GM19452 (cell line): ENCODE measurements at regions not wholly inside any gene's neighbourhood (a gene's known extent, or its start where the extent isn't known, plus 50 kb on each side); places are given as distances from the start of the nearest gene placed in this dataset.

Experiments
- ATAC-seq: cut with Tn5 transposase; IDR thresholded peaks from one replicate; pipeline ENCODE4 v1.9.1; 2021; ENCODE audit not compliant: unreplicated experiment

GRCh38 chr18:56383349-56383748 lies 255.0 kb downstream of the TXNL1 start:
- no peak for ATAC-seq

GRCh38 chr18:56382541-56382940 lies 255.9 kb downstream of the TXNL1 start:
- no peak for ATAC-seq

GRCh38 chr18:56381196-56381595 lies 257.2 kb downstream of the TXNL1 start:
- ATAC-seq: no peak

- ATAC-seq: no peak
Measured at GRCh38 chr18:56380685-56381084, 257.7 kb downstream of the TXNL1 start.

GRCh38 chr18:56379256-56379655 lies 259.1 kb downstream of the TXNL1 start:
- ATAC-seq: no peak

- no peak for ATAC-seq
Measured at GRCh38 chr18:56377231-56377630, 261.2 kb downstream of the TXNL1 start.

GRCh38 chr18:56374007-56374655 lies 264.3 kb downstream of the TXNL1 start:
- no peak for ATAC-seq

GRCh38 chr18:56373601-56374000 lies 264.8 kb downstream of the TXNL1 start:
- no peak for ATAC-seq

- ATAC-seq: no peak
Measured at GRCh38 chr18:56368066-56368465, 270.3 kb downstream of the TXNL1 start.

GRCh38 chr18:56358608-56359280 lies 279.6 kb downstream of the TXNL1 start:
- no peak for ATAC-seq

GRCh38 chr18:56353663-56354260 lies 284.6 kb downstream of the TXNL1 start:
- no peak for ATAC-seq

GRCh38 chr18:56351911-56352500 lies 286.4 kb downstream of the TXNL1 start:
- ATAC-seq: no peak

- no peak for ATAC-seq
Measured at GRCh38 chr18:56337507-56337906, 300.9 kb downstream of the TXNL1 start.

- no peak for ATAC-seq
Measured at GRCh38 chr18:56333839-56334238, 304.6 kb downstream of the TXNL1 start.

GRCh38 chr18:56333146-56333545 lies 305.2 kb downstream of the TXNL1 start:
- no peak for ATAC-seq

GRCh38 chr18:56332371-56332770 lies 306.0 kb downstream of the TXNL1 start:
- no peak for ATAC-seq

GRCh38 chr18:56330366-56331110 lies 307.9 kb downstream of the TXNL1 start:
- no peak for ATAC-seq

- no peak for ATAC-seq
Measured at GRCh38 chr18:56329536-56329935, 308.9 kb downstream of the TXNL1 start.

GRCh38 chr18:56327191-56327885 lies 311.1 kb downstream of the TXNL1 start:
- no peak for ATAC-seq

- ATAC-seq: no peak
Measured at GRCh38 chr18:56326336-56327072, 311.9 kb downstream of the TXNL1 start.
